Left ventricle myocardium inferior (tissue), 1 donor: ENCODE measurements at regions not wholly inside any gene's neighbourhood (a gene's known extent, or its start where the extent isn't known, plus 50 kb on each side); places are given as distances from the start of the nearest gene placed in this dataset.

Experiments
- DNase-seq: peaks from one replicate; pipeline ENCODE4 v3.0.0-alpha.2; 2020
- H3K27ac ChIP-seq: fragments of 200-600 bp; replicated peaks from 2 replicates; pipeline ENCODE4 v1.8.0; 2021
- H3K27me3 ChIP-seq: fragments of 200-600 bp; 2 replicates; pipeline ENCODE4 v1.8.0; 2021; ENCODE audit warnings: low read depth
- H3K36me3 ChIP-seq: fragments of 200-600 bp; 2 replicates; pipeline ENCODE4 v1.8.0; 2021
- H3K4me1 ChIP-seq: fragments of 200-600 bp; 2 replicates; pipeline ENCODE4 v1.8.0; 2021
- H3K4me3 ChIP-seq: fragments of 200-600 bp; 2 replicates; pipeline ENCODE4 v1.8.0; 2021; ENCODE audit warnings: mild to moderate bottlenecking, moderate library complexity
- H3K9me3 ChIP-seq: fragments of 200-600 bp; replicated peaks from 2 replicates; pipeline ENCODE4 v1.8.0; 2021
- intact Hi-C: fragments of 100-400 bp; cut with micrococcal nuclease; formaldehyde crosslinking; loops from one replicate; pipeline ENCODE4 v1.11.0; 2022
- TF ChIP-seq, protein P1 (sequence below): fragments of 200-600 bp; IDR thresholded peaks from 2 replicates; pipeline ENCODE4 v1.8.0; 2021; ENCODE audit warnings: antibody characterized with exemption, mild to moderate bottlenecking, borderline replicate concordance
- donor health status: DM: no; HTN: yes; CAD: no; lungs with severe emphysema.

DNA sequence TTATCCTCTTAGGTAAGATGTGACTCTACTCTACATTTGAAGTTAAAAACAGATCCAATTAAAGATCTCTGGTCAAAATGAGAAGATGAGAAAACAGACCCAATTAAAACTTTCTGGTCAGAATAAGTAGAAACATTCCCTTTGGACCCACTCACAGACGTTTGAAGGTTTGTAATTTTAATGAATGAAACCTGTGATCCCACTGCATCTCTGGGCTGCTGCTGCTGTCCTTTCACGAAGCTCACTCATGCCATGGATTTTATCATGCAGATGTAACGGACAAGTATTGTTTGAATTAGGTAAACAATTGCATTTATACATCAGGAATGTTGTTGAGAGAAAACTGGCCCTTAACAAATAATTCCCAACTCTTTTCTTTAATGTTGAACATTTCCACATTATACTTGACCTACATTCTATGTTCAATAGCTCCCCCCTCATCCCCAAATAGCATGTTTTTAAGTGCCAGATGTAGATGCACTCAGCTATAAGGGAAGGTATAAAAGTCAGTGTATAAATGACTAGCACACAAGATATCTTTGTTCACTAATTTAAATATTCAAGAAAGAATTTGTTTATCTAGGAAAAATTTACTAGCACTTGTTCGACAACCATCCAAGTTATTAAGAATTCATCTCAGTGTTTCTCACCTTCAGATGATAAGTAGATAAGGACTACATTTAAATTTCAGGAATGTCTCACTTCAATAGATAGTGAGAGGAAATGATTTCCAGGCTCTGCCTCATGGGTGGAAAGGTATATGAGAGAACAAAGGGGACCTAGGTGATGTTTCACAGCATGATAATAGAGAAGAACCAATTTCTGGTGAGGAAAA, 202.3 kb upstream of the LMNTD1 start:
- Histone ChIP-seq H3K9me3 (peaks cover 5% of the 10 kb centered on the region), H3K4me1 (no peaks in the 10 kb centered on the region), H3K27me3 (no peaks in the 10 kb centered on the region), H3K4me3 (no peak overlapping the region), H3K36me3 (no peaks in the 10 kb centered on the region), H3K27ac (no peak overlapping the region)
- no peak for DNase-seq
- intact Hi-C loops: no loop called here
- TF ChIP-seq, protein P1, sequence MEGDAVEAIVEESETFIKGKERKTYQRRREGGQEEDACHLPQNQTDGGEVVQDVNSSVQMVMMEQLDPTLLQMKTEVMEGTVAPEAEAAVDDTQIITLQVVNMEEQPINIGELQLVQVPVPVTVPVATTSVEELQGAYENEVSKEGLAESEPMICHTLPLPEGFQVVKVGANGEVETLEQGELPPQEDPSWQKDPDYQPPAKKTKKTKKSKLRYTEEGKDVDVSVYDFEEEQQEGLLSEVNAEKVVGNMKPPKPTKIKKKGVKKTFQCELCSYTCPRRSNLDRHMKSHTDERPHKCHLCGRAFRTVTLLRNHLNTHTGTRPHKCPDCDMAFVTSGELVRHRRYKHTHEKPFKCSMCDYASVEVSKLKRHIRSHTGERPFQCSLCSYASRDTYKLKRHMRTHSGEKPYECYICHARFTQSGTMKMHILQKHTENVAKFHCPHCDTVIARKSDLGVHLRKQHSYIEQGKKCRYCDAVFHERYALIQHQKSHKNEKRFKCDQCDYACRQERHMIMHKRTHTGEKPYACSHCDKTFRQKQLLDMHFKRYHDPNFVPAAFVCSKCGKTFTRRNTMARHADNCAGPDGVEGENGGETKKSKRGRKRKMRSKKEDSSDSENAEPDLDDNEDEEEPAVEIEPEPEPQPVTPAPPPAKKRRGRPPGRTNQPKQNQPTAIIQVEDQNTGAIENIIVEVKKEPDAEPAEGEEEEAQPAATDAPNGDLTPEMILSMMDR: no peak

DNA sequence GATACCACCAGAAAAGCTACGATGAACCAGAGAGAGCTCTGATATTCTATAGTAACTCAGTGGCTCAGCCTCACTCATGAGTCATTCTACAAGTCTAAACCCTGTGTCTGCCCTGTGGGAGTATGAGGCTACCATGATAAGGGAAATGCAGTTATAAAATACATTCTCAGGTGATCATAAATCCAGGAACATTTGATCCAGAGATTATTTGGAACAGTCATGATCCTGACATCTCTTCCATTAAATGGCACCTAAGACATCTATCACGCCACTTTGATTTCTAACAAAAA, 202.6 kb upstream of the RASSF8 start:
- Histone ChIP-seq H3K9me3 (peaks cover 5% of the 10 kb centered on the region), H3K36me3 (no peaks in the 10 kb centered on the region), H3K27ac (no peak overlapping the region), H3K4me1 (no peaks in the 10 kb centered on the region), H3K4me3 (no peak overlapping the region), H3K27me3 (no peaks in the 10 kb centered on the region)
- TF ChIP-seq, protein P1: no peak
- intact Hi-C loops: no loop called here
- no peak for DNase-seq

DNA sequence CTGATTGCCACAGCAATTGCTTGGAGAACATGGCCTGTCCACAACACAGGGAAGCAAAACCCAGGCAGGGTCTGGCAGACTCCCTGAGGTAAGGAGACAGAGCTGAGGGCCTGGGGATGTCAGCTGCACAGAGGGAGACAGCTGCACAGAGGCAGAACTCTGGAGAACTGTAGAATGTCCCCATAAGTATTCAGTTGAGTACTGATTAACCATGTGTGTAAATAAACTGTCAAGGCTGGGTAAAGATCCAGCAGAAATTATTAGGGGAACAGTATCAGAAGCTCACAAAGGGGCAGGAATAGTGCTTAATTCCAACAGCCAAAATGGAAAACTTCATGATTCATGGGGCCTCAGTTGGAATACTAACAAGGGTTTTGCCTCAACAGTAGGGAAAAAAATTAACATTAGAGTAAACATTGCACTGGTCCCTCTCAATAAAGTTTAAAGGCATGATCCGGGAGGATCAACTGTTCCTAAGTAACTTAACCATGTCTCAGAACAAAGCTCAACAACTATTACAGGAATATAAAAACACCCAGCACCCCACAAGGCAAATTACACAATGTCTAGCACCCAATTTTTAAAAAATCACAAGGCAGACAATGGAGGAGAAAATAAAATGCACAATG, 201.3 kb upstream of the RASSF8 start:
- TF ChIP-seq, protein P1: no peak
- intact Hi-C loops: no loop called here

DNA sequence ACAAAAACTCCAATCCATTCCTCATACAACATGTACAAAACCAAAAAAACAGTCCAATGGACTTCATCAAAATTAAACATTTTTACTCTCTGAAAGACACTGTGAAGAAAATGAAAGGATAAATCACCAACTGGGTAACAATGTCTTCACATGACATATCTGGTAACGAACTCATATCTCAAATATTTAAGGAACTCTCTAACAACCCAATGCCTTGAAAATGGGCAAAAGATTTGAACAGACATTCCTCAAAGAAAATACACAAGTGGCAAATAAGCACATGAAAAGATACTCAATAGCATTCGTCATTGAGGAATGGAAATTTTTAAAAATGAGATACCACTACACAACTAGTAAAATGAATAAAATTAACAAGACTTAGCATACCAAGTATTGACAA, 198.7 kb upstream of the RASSF8 start:
- Histone ChIP-seq H3K27me3 (no peaks in the 10 kb centered on the region), H3K36me3 (no peaks in the 10 kb centered on the region), H3K4me3 (no peak overlapping the region), H3K9me3 (peaks cover 5% of the 10 kb centered on the region), H3K27ac (no peak overlapping the region), H3K4me1 (no peaks in the 10 kb centered on the region)
- intact Hi-C loops: no loop called here
- no peak for DNase-seq
- TF ChIP-seq, protein P1: no peak

More for the DNA sequence above, 201.3 kb upstream of the RASSF8 start:
- Histone ChIP-seq H3K36me3 (no peaks in the 10 kb centered on the region), H3K27ac (no peak overlapping the region), H3K4me1 (no peaks in the 10 kb centered on the region), H3K4me3 (no peak overlapping the region), H3K9me3 (peaks cover 5% of the 10 kb centered on the region), H3K27me3 (no peaks in the 10 kb centered on the region)
- DNase-seq: no peak

DNA sequence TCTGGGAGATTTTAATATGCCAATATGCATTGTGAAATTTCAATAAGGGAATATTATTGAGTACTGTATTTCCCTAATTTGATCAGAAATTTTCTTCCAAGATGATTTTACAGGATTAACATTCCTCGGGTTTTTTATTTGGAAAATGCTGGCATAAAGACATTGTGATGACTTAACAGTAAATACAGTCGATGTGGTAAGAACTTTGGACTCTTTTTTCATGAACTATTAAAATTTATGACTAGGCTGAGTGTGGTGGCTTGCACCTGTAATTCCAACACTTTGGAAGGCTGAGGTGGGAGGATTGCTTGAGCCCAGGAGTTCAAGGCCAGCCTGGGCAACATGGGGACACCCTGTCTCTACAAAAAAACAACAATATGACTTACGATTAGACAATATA, 197.1 kb upstream of the RASSF8 start:
- intact Hi-C loops: no loop called here
- Histone ChIP-seq H3K27ac (no peak overlapping the region), H3K9me3 (peaks cover 5% of the 10 kb centered on the region), H3K36me3 (no peaks in the 10 kb centered on the region), H3K4me3 (no peak overlapping the region), H3K4me1 (no peaks in the 10 kb centered on the region), H3K27me3 (no peaks in the 10 kb centered on the region)
- TF ChIP-seq, protein P1: no peak
- DNase-seq: no peak
